DMS53 treated with DMSO at 0.1 percent for 48 hours (cell line): ENCODE measurements at regions not wholly inside any gene's neighbourhood (a gene's known extent, or its start where the extent isn't known, plus 50 kb on each side); places are given as distances from the start of the nearest gene placed in this dataset.
A peak's percentile ranks its signal among the peaks of the same experiment; 100 is the strongest.
"Not testable (repeated sequence)": the region's sequence is repeated elsewhere in the genome, so short reads cannot be mapped to it uniquely, and the experiment has no call there.

Experiments
- DNase-seq: peaks from one replicate; lab custom pipeline; 2025; ENCODE audit not compliant: unreplicated experiment; lab: John Stamatoyannopoulos, UW

GRCh38 chr2:198544461-198544860, 740.1 kb downstream of the PLCL1 start:
- no peak for DNase-seq

- DNase-seq: no peak
These were observed 730.4 kb downstream of the PLCL1 start for GRCh38 chr2:198534756-198535155.

GRCh38 chr2:198525211-198525969, 721.0 kb downstream of the PLCL1 start:
- DNase-seq: no peak

GRCh38 chr2:198523710-198524109, 719.3 kb downstream of the PLCL1 start:
- DNase-seq: no peak

- no peak for DNase-seq
These were observed 714.5 kb downstream of the PLCL1 start for GRCh38 chr2:198518935-198519334.

- no peak for DNase-seq
These were observed 713.6 kb downstream of the PLCL1 start for GRCh38 chr2:198517976-198518375.

- not testable (repeated sequence) for DNase-seq
These were observed 704.2 kb downstream of the PLCL1 start for GRCh38 chr2:198508610-198509009.

GRCh38 chr2:198499539-198499938, 695.1 kb downstream of the PLCL1 start:
- no peak for DNase-seq

- DNase-seq: no peak
These were observed 694.1 kb downstream of the PLCL1 start for GRCh38 chr2:198498516-198498915.

- no peak for DNase-seq
These were observed 693.7 kb downstream of the PLCL1 start for GRCh38 chr2:198498048-198498447.

GRCh38 chr2:198494931-198495330, 690.5 kb downstream of the PLCL1 start:
- no peak for DNase-seq

- DNase-seq: no peak
These were observed 686.4 kb downstream of the PLCL1 start for GRCh38 chr2:198490748-198491147.

- DNase-seq: no peak
These were observed 684.6 kb downstream of the PLCL1 start for GRCh38 chr2:198488964-198489363.

- no peak for DNase-seq
These were observed 678.7 kb downstream of the PLCL1 start for GRCh38 chr2:198483051-198483450.

- DNase-seq: no peak
These were observed 674.7 kb downstream of the PLCL1 start for GRCh38 chr2:198479065-198479464.

- no peak for DNase-seq
These were observed 674.0 kb downstream of the PLCL1 start for GRCh38 chr2:198478361-198478760.

- DNase-seq: no peak
These were observed 671.6 kb downstream of the PLCL1 start for GRCh38 chr2:198476007-198476406.

GRCh38 chr2:198471291-198471690, 666.9 kb downstream of the PLCL1 start:
- peak; percentile 20 for DNase-seq

- no peak for DNase-seq
These were observed 663.7 kb downstream of the PLCL1 start for GRCh38 chr2:198468136-198468535.

- no peak for DNase-seq
These were observed 661.6 kb downstream of the PLCL1 start for GRCh38 chr2:198465970-198466369.

GRCh38 chr2:198456418-198456817, 652.0 kb downstream of the PLCL1 start:
- DNase-seq: no peak

- no peak for DNase-seq
These were observed 649.5 kb downstream of the PLCL1 start for GRCh38 chr2:198453866-198454265.

- DNase-seq: no peak
These were observed 647.9 kb downstream of the PLCL1 start for GRCh38 chr2:198452327-198452726.
